Activated CD4-positive, alpha-beta T cell treated with anti-CD3 and anti-CD28 coated beads for 24 hours (primary cell): ENCODE measurements at regions not wholly inside any gene's neighbourhood (a gene's known extent, or its start where the extent isn't known, plus 50 kb on each side); places are given as distances from the start of the nearest gene placed in this dataset.

Experiments used
- DNase-seq, 2 donors: peaks; one replicate each; pipeline ENCODE4 v3.0.0-alpha.2; 2020; ENCODE audit warnings: low read depth in 2 of 2

GRCh38 chr11:122176651-122177050, 60.6 kb upstream of the BLID start:
- no peak for DNase-seq

- DNase-seq: no peak
Measured at GRCh38 chr11:122175306-122175705, 59.3 kb upstream of the BLID start.

- DNase-seq: no peak
Measured at GRCh38 chr11:122173587-122173986, 57.6 kb upstream of the BLID start.

GRCh38 chr11:122173074-122173450, 57.0 kb upstream of the BLID start:
- no peak for DNase-seq

GRCh38 chr11:122172352-122173073, 56.5 kb upstream of the BLID start:
- no peak for DNase-seq

GRCh38 chr11:122170815-122171475, 54.9 kb upstream of the BLID start:
- DNase-seq: no peak

- DNase-seq: no peak
Measured at GRCh38 chr11:122168218-122168617, 52.2 kb upstream of the BLID start.

GRCh38 chr11:122167100-122167499, 51.1 kb upstream of the BLID start:
- no peak for DNase-seq

GRCh38 chr11:122165607-122166371, 49.8 kb upstream of the BLID start:
- no peak for DNase-seq
